ENCODE measurements at regions not wholly inside any gene's neighbourhood (a gene's known extent, or its start where the extent isn't known, plus 50 kb on each side); places are given as distances from the start of the nearest gene placed in this dataset.

- TF ChIP-seq CTCF (IDR thresholded peaks at IDR 0.05; ENCODE audit: low read depth, low read length) = no peak
- DNase-seq (ENCODE audit: low read depth in 2 of 2) = no peak
These were observed 381.5 kb upstream of the SALL1 start for GRCh38 chr16:51532551-51532950.

DNA sequence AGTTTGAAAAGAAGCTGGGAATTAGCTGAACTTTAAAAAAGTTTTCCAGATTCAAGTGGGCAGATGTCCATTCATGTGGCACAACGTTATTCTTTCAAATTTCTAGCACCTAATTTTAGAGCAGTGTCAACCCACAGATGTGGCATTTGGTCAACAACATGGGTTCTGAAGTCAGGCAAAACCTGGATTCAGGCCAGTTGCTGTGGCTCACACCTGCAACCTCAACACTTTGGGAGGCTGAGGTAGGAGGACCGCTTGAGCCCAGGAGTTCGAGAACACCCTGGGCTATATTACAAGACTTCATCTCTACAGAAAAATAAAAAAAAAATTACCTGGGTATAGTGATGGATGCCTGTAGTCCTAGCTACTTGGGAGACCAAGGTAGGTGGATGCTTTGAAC, 380.2 kb upstream of the SALL1 start:
- no peak for DNase-seq (ENCODE audit: low read depth in 2 of 2)
- no peak for TF ChIP-seq CTCF (IDR thresholded peaks at IDR 0.05; ENCODE audit: low read depth, low read length)
- no peak overlapping the region for H3K4me3 ChIP-seq (replicated peaks in 1 of 2; ENCODE audit: low read depth in 2 of 2, low read length in 2 of 2)

More at GRCh38 chr16:51532551-51532950, 381.5 kb upstream of the SALL1 start:
- no peak overlapping the region for H3K4me3 ChIP-seq (replicated peaks in 1 of 2; ENCODE audit: low read depth in 2 of 2, low read length in 2 of 2)

GRCh38 chr16:51527349-51527748, 376.3 kb upstream of the SALL1 start:
- H3K4me3 ChIP-seq (replicated peaks in 1 of 2; ENCODE audit: low read depth in 2 of 2, low read length in 2 of 2) = no peak overlapping the region
- DNase-seq (ENCODE audit: low read depth in 2 of 2) = no peak
- TF ChIP-seq CTCF (IDR thresholded peaks at IDR 0.05; ENCODE audit: low read depth, low read length) = no peak

DNA sequence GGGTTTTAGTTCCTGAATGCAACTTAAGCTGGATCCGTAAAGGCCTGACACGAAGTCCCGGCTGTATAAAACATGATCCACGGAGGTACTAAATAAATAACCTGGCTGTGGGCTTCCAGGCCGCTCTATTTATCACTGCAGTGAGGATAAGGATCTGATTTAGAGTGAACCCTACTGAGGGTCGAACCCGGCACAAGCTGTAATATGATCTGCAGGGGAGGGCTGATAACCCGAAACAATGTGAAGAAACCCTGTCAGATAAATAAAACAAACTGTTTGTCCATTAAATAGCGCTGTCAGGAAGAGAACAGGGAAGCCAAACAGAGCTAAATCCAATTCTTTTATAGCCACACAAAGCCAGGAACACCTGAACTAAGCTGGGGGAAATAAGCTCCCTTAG, 375.6 kb upstream of the SALL1 start:
- no peak for DNase-seq (ENCODE audit: low read depth in 2 of 2)
- TF ChIP-seq CTCF (IDR thresholded peaks at IDR 0.05; ENCODE audit: low read depth, low read length) = no peak
- H3K4me3 ChIP-seq (replicated peaks in 1 of 2; ENCODE audit: low read depth in 2 of 2, low read length in 2 of 2) = no peak overlapping the region

DNA sequence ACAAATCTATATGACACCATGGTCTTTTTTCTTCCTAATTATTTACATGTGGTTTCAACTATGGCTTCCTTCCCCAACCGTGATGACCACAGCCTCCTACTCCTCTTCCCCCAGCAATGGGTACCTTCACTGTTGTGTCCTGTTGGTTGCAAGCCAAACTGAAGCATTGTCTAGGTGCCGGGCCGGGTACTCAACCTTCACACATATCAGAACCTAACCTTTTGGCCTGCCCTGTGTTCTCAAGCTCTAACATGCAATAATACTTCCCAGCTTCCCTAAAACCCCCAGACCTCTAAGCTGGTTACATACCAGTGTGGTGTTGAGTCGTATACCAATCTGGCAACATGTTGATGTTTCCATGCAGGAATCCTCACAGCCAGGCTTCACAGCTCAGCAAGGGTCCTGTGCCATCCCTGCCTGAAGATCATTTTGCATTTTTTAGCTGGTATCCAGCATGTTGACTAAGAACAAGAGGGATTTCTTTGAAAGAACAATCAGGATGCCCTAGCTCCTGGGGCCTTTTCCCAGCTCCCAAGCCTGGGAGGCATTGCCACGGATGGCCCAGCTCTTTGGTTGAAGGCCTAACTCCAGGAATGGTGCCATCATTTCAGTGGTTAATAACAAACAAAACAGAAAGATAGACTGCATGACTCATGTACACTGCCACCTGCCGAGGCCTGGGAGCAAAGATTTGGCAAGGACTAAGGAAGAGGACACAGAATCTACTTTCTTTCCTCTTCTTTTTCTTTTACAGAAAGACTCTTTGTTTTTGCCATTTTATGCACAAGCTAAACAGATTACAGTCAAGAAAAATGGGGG, 373.7 kb upstream of the SALL1 start:
- no peak overlapping the region for H3K4me3 ChIP-seq (replicated peaks in 1 of 2; ENCODE audit: low read depth in 2 of 2, low read length in 2 of 2)
- no peak for TF ChIP-seq CTCF (IDR thresholded peaks at IDR 0.05; ENCODE audit: low read depth, low read length)
- peak; percentile 43 to 44 for DNase-seq (ENCODE audit: low read depth in 2 of 2)

DNA sequence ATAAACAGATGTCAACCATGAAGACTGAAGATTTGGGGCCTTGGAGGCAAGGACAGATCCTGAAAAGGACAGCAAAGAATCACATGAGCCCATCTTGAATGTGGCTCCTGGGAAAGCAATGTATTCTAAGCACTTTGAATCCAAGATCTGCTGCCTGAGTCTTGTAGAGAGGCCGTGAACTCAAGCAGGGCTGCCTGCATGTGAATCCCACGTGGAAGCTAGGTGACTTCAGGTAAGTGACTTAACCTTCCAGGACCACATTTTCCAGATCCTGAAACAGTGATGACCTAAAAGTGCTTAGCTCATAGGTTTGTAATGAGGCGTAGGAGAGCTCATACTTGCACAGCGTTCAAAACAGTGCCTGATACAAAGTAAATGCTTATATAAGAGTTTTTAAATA, 373.0 kb upstream of the SALL1 start:
- no peak overlapping the region for H3K4me3 ChIP-seq (replicated peaks in 1 of 2; ENCODE audit: low read depth in 2 of 2, low read length in 2 of 2)
- no peak for TF ChIP-seq CTCF (IDR thresholded peaks at IDR 0.05; ENCODE audit: low read depth, low read length)
- DNase-seq (ENCODE audit: low read depth in 2 of 2) = no peak

DNA sequence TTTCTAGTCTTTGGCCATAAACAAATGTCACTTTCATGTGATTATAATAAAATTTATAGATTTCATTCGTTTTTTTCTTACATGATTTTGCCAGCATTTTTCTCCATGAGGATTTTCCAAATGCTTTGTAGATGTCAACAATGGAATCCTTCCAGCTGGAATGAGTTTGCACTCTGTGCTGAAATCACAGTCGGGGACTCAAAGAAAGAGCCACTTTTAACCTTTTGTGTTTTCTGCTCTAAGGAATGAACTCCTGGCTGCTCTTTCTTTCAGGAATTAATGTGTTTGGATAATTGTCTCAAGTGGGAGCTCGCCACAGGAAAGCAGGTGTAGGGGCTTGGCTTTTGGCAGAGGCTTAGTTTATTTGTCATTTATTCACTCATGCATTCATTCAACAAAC, 372.3 kb upstream of the SALL1 start:
- DNase-seq (ENCODE audit: low read depth in 2 of 2) = peak in 1 of 2 donors; percentile 31
- TF ChIP-seq CTCF (IDR thresholded peaks at IDR 0.05; ENCODE audit: low read depth, low read length) = no peak
- no peak overlapping the region for H3K4me3 ChIP-seq (replicated peaks in 1 of 2; ENCODE audit: low read depth in 2 of 2, low read length in 2 of 2)

Measured in cardiac fibroblast (primary cell).